Fibroblast of mammary gland (primary cell): ENCODE measurements at regions not wholly inside any gene's neighbourhood (a gene's known extent, or its start where the extent isn't known, plus 50 kb on each side); places are given as distances from the start of the nearest gene placed in this dataset.
A peak's percentile ranks its signal among the peaks of the same experiment; 100 is the strongest.

ENCODE experiments used
- DNase-seq: peaks from one replicate; pipeline ENCODE4 v3.0.0-alpha.2; 2010; ENCODE audit warnings: low read depth
- H3K4me3 ChIP-seq: 2 replicates; pipeline ENCODE4 v1.5.1; 2011; ENCODE audit warnings: low read depth, mild to moderate bottlenecking, low read length, moderate library complexity; ENCODE audit not compliant: control insufficient read depth
- CTCF ChIP-seq: conservative IDR thresholded peaks from 2 replicates; pipeline ENCODE4 v1.5.1; 2011; ENCODE audit warnings: low read depth, low read length, inconsistent platforms; ENCODE audit not compliant: control insufficient read depth, insufficient read depth

DNA sequence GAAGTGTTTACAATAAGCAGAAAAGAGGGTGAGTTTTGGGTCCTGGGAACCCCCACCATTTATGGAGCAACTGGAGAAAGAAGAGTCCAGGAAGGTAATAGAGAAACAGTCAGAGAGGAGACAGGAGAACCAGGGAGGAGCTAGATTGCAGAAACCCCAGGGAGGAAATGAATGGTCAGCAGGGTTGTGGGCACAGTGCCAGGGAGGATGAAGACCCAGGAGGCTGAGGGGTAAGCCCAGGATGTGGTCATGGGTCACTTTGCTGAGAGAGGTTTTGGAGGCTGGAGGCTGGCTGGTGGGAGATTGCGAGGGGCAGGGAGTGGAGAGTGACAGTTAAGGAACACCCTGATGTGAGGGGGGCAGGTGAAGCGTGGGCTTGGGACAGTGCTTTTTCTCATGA lies 169.9 kb upstream of the CSF3R start:
- TF ChIP-seq CTCF: no peak
- H3K4me3 ChIP-seq: no peak overlapping the region

GRCh38 chr1:36652011-36652410 lies 169.3 kb upstream of the CSF3R start:
- H3K4me3 ChIP-seq: no peak overlapping the region
- no peak for TF ChIP-seq CTCF
- DNase-seq: no peak

More for the DNA sequence above, 169.9 kb upstream of the CSF3R start:
- no peak for DNase-seq

- TF ChIP-seq CTCF: no peak
- DNase-seq: no peak
- H3K4me3 ChIP-seq: no peak overlapping the region
These were observed 168.6 kb upstream of the CSF3R start for GRCh38 chr1:36651176-36651910.

DNA sequence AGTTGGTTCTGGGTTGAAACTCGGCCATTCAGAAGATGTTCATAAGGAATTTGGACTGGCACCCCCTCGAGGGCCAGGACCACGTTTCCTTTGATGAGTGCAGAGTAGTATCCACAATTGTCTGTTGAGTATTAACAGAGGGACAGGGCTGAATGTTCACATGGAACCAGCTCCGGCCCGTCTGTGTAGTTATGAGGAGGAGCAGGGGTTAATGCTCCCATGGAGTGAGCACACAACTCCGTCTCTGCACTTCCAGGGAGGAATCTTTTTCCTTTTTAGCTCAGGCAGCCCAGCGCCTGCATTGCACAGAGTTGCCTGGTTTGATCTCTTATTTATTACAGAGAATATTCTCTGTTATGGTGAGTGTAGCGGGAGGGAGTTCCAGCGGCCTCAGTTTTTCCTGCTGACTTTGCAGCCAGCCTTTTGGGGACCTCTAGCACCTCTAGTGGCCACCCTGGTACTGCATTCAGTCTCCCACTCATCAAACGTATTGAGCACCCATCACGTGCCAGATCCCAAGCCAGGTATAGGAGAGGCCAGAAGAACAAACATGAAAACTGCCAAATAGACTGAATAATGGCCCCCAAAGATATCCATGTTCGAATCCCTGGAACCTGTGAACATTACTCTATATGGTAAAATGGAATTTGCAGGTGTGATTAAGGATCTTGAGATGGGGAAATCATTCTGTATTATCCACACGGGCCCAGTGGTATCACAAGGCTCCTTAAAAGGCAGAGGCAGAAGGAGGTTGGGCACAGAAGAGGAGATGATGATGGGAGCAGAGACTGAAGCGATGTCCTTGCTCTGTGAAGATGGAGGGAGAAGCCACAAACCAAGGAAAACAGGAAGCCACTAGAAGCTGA lies 167.7 kb upstream of the CSF3R start:
- no peak overlapping the region for H3K4me3 ChIP-seq
- peak; percentile 89 for TF ChIP-seq CTCF
- peak; percentile 52 for DNase-seq

DNA sequence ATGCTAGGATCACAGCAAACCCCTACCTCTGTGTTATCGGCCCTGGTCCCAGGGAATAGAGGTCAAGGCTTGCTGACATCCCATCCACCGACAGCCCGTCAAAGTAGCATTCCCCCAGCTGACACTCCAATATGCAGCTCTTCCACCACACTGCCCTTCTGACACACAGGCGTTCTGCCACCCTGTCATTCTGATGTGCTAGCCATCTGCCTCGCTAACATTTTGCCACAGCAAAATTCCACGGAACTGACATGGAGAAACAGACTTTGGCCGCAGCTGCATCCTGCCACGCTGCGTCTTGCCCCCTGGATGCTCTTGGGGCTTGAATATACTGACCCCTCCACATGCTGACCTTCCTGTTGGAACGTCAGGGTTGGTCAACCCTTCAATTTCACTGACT lies 163.2 kb upstream of the CSF3R start:
- DNase-seq: no peak
- TF ChIP-seq CTCF: no peak
- H3K4me3 ChIP-seq: no peak overlapping the region

- TF ChIP-seq CTCF: no peak
- DNase-seq: no peak
- H3K4me3 ChIP-seq: no peak overlapping the region
These were observed 161.8 kb upstream of the CSF3R start for GRCh38 chr1:36644556-36644955.
